Stimulated activated naive CD8-positive, alpha-beta T cell treated with anti-CD3 and anti-CD28 coated beads, Interleukin-15, amount 100 ng/mL, for 72 hours (primary cell): ENCODE measurements at regions not wholly inside any gene's neighbourhood (a gene's known extent, or its start where the extent isn't known, plus 50 kb on each side); places are given as distances from the start of the nearest gene placed in this dataset.
"Not testable (repeated sequence)": the region's sequence is repeated elsewhere in the genome, so short reads cannot be mapped to it uniquely, and the experiment has no call there.

Experiments
- ATAC-seq: fragments of 150-1000 bp; cut with Tn5 transposase; 2 replicates; pipeline ENCODE4 v1.10.0; 2021; ENCODE audit warnings: mild to moderate bottlenecking, moderate library complexity
- DNase-seq, 2 donors: peaks; one replicate each; pipeline ENCODE4 v3.0.0; 2021 to 2022
- H3K27ac Mint-ChIP-seq, 2 donors: one replicate each; pipeline ENCODE4 v1.8.0; 2022; ENCODE audit warnings: mild to moderate bottlenecking in 2 of 2, mixed read lengths in 2 of 2, moderate library complexity in 2 of 2
- H3K27me3 Mint-ChIP-seq: one replicate; pipeline ENCODE4 v1.8.0; 2022; ENCODE audit warnings: mixed read lengths
- H3K4me1 Mint-ChIP-seq: one replicate; pipeline ENCODE4 v1.8.0; 2022; ENCODE audit warnings: mild to moderate bottlenecking, mixed read lengths
- H3K4me3 Mint-ChIP-seq, 2 donors: one replicate each; pipeline ENCODE4 v1.8.0; 2022; ENCODE audit warnings: mild to moderate bottlenecking in 2 of 2, mixed read lengths in 2 of 2, moderate library complexity in 1 of 2
- H3K9me3 Mint-ChIP-seq, 2 donors: one replicate each; pipeline ENCODE4 v1.8.0; 2022; ENCODE audit warnings: mixed read lengths in 2 of 2

GRCh38 chr17:82998637-82999036 is 80.8 kb upstream of the METRNL start:
- peaks cover 5 to 6% of the 10 kb centered on the region in 2 donors for H3K9me3 Mint-ChIP-seq
- H3K27ac Mint-ChIP-seq = no peak overlapping the region
- ATAC-seq = no peak
- no peaks in the 10 kb centered on the region for H3K4me1 Mint-ChIP-seq
- H3K4me3 Mint-ChIP-seq = no peak overlapping the region
- no peak for DNase-seq
- no peaks in the 10 kb centered on the region for H3K27me3 Mint-ChIP-seq

GRCh38 chr17:83000738-83001137 is 78.7 kb upstream of the METRNL start:
- H3K27me3 Mint-ChIP-seq = no peaks in the 10 kb centered on the region
- ATAC-seq = no peak
- no peaks in the 10 kb centered on the region for H3K4me1 Mint-ChIP-seq
- no peak for DNase-seq
- no peak overlapping the region for H3K27ac Mint-ChIP-seq
- peaks cover 0 to 6% of the 10 kb centered on the region in 2 donors for H3K9me3 Mint-ChIP-seq
- H3K4me3 Mint-ChIP-seq = no peak overlapping the region

DNA sequence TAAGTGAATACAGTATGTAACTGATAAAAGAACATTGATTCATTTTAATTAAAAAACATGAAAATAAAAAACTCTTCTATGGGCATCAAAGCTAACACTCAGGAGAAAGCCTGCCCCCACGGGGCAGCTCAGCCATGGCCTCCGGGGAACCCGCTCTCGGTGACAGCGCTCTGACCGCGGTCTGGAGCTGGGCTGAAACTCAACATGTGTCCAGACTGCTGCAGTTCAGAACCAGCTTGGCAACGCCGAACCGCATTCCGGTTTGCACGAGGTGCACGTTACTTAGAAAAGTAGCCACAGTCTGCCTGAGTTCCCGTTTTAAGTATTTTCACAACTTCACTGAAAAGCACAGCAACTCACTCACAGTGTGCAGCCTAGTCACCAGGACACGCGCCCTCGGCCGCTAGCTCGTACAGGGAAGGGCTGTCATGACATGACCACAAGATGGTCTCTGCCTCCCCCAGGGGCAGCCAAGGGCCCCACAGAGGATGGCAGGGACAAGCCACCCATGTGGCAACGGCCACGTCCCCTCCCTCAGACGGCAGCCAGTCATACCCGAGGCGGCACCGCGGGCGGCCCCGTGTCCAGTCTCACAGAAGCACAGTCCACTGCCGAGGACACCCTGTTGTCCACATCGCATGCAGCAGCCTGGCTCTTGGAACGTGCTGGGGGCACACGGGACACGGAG is 77.1 kb upstream of the METRNL start:
- Mint-ChIP-seq H3K4me1 (no peaks in the 10 kb centered on the region), H3K9me3 (peaks cover 0 to 6% of the 10 kb centered on the region in 2 donors), H3K4me3 (no peak overlapping the region), H3K27ac (no peak overlapping the region), H3K27me3 (no peaks in the 10 kb centered on the region)
- ATAC-seq = no peak
- DNase-seq = no peak

GRCh38 chr17:83004791-83005380 is 74.5 kb upstream of the METRNL start:
- Mint-ChIP-seq H3K4me1 (no peaks in the 10 kb centered on the region), H3K27ac (peak overlapping the region in 1 of 2 donors; percentile 48), H3K9me3 (no peaks in the 10 kb centered on the region)

GRCh38 chr17:83005639-83006038 is 73.8 kb upstream of the METRNL start:
- H3K27ac Mint-ChIP-seq = no peak overlapping the region
- no peak for ATAC-seq

More at GRCh38 chr17:83004791-83005380, 74.5 kb upstream of the METRNL start:
- no peak for DNase-seq
- Mint-ChIP-seq H3K27me3 (no peaks in the 10 kb centered on the region), H3K4me3 (no peak overlapping the region)
- no peak for ATAC-seq

GRCh38 chr17:83006515-83007455 is 72.6 kb upstream of the METRNL start:
- no peaks in the 10 kb centered on the region for H3K9me3 Mint-ChIP-seq
- no peak overlapping the region for H3K4me3 Mint-ChIP-seq
- no peaks in the 10 kb centered on the region for H3K4me1 Mint-ChIP-seq
- DNase-seq (no peak), ATAC-seq (no peak)
- H3K27me3 Mint-ChIP-seq = no peaks in the 10 kb centered on the region
- no peak overlapping the region for H3K27ac Mint-ChIP-seq

More at GRCh38 chr17:83005639-83006038, 73.8 kb upstream of the METRNL start:
- no peak overlapping the region for H3K4me3 Mint-ChIP-seq
- H3K27me3 Mint-ChIP-seq = no peaks in the 10 kb centered on the region
- no peaks in the 10 kb centered on the region for H3K9me3 Mint-ChIP-seq
- H3K4me1 Mint-ChIP-seq = no peaks in the 10 kb centered on the region
- DNase-seq = no peak

DNA sequence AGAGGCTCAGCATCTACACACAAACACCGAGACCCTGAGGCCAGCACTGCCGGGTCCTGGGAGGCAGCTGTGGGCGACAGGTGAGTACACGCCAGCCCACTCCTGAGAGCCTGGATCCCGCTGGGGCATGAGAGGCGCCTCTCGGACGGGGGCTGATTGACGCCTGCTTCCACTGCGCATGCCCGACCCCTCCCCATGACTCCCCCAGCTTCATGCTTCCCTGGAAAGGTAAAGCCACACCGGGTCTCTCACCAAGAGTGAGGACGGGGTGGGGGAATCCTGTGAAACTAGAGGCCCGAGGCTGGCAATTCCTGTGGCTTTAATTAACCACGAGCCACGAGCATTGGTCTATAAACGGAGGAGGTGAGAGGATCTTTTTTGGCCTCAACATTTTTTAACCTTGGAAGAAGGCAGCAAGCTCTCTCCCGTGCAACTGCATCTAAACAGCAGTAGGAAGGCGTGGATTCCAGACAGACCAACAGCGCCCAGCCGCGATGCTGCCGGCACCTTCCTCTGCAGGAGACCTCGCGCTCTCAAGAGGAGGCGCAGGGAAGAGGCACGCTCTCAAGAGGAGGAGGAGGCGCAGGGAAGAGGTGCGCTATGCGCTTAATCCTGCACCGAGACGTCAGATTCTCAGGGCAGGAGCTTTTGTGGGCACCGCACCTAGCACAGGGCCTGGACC is 71.8 kb upstream of the METRNL start:
- Mint-ChIP-seq H3K27me3 (no peaks in the 10 kb centered on the region), H3K4me3 (no peak overlapping the region), H3K27ac (peak overlapping the region in 1 of 2 donors; percentile 34), H3K9me3 (no peaks in the 10 kb centered on the region), H3K4me1 (no peaks in the 10 kb centered on the region)
- DNase-seq = no peak
- no peak for ATAC-seq

DNA sequence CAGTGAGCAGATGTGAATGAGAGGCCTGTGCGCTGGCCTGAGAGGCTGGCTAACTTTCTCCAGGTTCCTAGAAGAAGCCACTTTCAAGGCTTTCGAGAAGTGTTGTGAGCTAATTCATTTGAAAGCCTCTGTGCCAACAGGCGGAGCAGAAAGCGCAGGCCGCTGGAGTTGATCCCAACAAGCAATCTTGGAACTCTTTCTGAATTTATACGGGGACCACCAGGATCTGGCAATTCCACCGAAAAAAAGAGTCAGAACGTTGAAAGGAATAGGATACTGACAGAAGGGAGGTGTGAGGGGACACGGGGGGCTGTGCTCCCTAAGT is 71.3 kb upstream of the METRNL start:
- Mint-ChIP-seq H3K4me1 (no peaks in the 10 kb centered on the region), H3K27ac (no peak overlapping the region)
- DNase-seq = no peak

DNA sequence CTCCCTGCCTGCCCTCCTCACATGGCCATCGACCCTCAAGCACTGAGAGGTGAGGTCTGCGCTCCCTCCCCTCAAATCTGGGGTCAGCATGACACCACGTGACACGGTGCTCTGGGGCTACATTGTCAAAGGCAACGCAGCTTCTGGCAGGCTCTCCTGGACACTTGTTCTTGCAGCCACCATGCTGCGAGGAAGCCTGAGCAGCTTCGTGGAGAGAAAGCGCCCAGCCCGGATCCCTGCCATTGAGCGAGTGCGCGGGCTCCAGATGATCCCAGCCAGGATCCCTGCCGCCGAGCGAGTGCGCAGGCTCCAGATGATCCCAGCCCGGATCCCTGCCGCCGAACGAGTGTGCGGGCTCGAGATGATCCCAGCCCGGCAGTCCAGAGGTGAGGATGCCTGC is 70.9 kb upstream of the METRNL start:
- H3K4me1 Mint-ChIP-seq = no peaks in the 10 kb centered on the region
- no peak overlapping the region for H3K27ac Mint-ChIP-seq
- H3K9me3 Mint-ChIP-seq = no peaks in the 10 kb centered on the region
- no peak overlapping the region for H3K4me3 Mint-ChIP-seq
- DNase-seq (no peak), ATAC-seq (no peak)
- no peaks in the 10 kb centered on the region for H3K27me3 Mint-ChIP-seq

More for the DNA sequence above, 71.3 kb upstream of the METRNL start:
- H3K4me3 Mint-ChIP-seq = no peak overlapping the region
- ATAC-seq = no peak
- no peaks in the 10 kb centered on the region for H3K27me3 Mint-ChIP-seq
- no peaks in the 10 kb centered on the region for H3K9me3 Mint-ChIP-seq

- H3K27ac Mint-ChIP-seq = no peak overlapping the region
- H3K9me3 Mint-ChIP-seq = no peaks in the 10 kb centered on the region
- no peak overlapping the region for H3K4me3 Mint-ChIP-seq
- no peaks in the 10 kb centered on the region for H3K4me1 Mint-ChIP-seq
- ATAC-seq (no peak), DNase-seq (no peak)
- no peaks in the 10 kb centered on the region for H3K27me3 Mint-ChIP-seq
Observed at GRCh38 chr17:83009414-83010205, 69.8 kb upstream of the METRNL start.

GRCh38 chr17:83010206-83011200 is 68.9 kb upstream of the METRNL start:
- Mint-ChIP-seq H3K4me1 (no peaks in the 10 kb centered on the region), H3K27me3 (no peaks in the 10 kb centered on the region), H3K27ac (no peak overlapping the region), H3K9me3 (no peaks in the 10 kb centered on the region), H3K4me3 (no peak overlapping the region)
- no peak for ATAC-seq
- DNase-seq = no peak

DNA sequence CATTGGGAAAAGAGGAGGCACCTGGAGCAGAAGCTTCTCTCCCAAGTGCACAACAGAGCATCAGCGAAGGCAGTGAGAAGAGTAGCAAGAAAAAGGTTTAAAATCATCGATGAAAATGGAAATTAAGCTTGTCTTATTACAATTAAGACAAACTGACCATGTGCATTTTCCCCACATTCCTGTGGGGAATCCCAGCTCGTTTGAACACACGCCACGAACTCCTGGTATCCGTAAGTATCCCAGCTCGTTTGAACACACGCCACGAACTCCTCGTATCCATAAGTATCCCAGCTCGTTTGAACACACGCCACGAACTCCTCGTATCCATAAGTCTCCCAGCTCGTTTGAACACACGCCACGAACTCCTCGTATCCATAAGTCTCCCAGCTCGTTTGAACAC is 67.7 kb upstream of the METRNL start:
- not testable (repeated sequence) for H3K4me3 Mint-ChIP-seq, H3K27ac Mint-ChIP-seq, DNase-seq, H3K9me3 Mint-ChIP-seq, H3K27me3 Mint-ChIP-seq, H3K4me1 Mint-ChIP-seq, ATAC-seq

DNA sequence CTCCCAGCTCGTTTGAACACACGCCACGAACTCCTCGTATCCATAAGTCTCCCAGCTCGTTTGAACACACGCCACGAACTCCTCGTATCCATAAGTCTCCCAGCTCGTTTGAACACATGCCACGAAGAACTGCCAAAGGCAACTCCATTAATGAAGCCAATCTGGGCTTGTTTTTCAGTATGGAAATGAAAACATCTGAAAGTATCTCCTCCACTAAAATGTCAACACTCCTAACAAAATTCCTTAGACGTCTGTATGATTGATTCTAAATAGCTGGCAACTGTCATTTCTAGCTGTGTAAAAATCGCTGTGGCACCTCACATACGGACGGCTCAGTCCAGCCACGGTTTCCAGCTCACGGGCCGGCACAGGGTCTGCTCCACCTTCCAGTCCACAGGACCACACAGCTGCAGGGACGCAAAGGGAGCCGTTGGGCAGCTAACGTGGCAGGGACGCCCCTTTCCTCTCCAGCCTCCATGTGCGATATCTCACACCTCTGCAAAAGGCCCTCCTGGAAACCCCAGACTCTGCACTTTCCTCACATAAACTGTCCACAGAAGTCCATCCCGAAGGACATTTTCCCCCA is 67.1 kb upstream of the METRNL start:
- ATAC-seq (no peak), DNase-seq (no peak)
- no peaks in the 10 kb centered on the region for H3K9me3 Mint-ChIP-seq
- H3K27ac Mint-ChIP-seq = no peak overlapping the region
- H3K27me3 Mint-ChIP-seq = no peaks in the 10 kb centered on the region
- H3K4me1 Mint-ChIP-seq = no peaks in the 10 kb centered on the region
- no peak overlapping the region for H3K4me3 Mint-ChIP-seq
